GM12891 (cell line): ENCODE measurements at regions not wholly inside any gene's neighbourhood (a gene's known extent, or its start where the extent isn't known, plus 50 kb on each side); places are given as distances from the start of the nearest gene placed in this dataset.

ENCODE experiments used
- PAX5 ChIP-seq: IDR thresholded peaks from 2 replicates; pipeline ENCODE4 v1.6.1; 2011; ENCODE audit warnings: low read length, moderate library complexity, mild to moderate bottlenecking; ENCODE audit not compliant: insufficient read depth, severe bottlenecking
- POLR2A ChIP-seq: IDR thresholded peaks from 2 replicates; pipeline ENCODE4 v1.6.1; 2011; ENCODE audit warnings: low read depth, low read length, control low read depth
- POLR2AphosphoS5 ChIP-seq: IDR thresholded peaks from 2 replicates; pipeline ENCODE4 v1.6.1; 2011; ENCODE audit warnings: low read depth, low read length, control low read depth
- SPI1 ChIP-seq: IDR thresholded peaks from 2 replicates; pipeline ENCODE4 v1.6.1; 2011; ENCODE audit warnings: low read depth, low read length, control low read depth
- TAF1 ChIP-seq: IDR thresholded peaks from 2 replicates; pipeline ENCODE4 v1.6.1; 2011; ENCODE audit warnings: low read depth, low read length, control low read depth

- TF ChIP-seq POLR2A (no peak), POLR2AphosphoS5 (no peak), TAF1 (no peak), PAX5 (no peak), SPI1 (no peak)
These were observed 255.1 kb downstream of the IL15 start for GRCh38 chr4:141891260-141892120.
